ENCODE measurements at regions not wholly inside any gene's neighbourhood (a gene's known extent, or its start where the extent isn't known, plus 50 kb on each side); places are given as distances from the start of the nearest gene placed in this dataset.

GRCh38 chr9:91117474-91117891 is 244.2 kb downstream of the AUH start:
- TF ChIP-seq POLR2A (IDR thresholded peaks at IDR 0.05; ENCODE audit: low read length): no peak
- no peak for TF ChIP-seq GATA1 (IDR thresholded peaks at IDR 0.05; ENCODE audit: low read depth, low read length)
